DND-41 (cell line): ENCODE measurements at regions not wholly inside any gene's neighbourhood (a gene's known extent, or its start where the extent isn't known, plus 50 kb on each side); places are given as distances from the start of the nearest gene placed in this dataset.

ENCODE experiments used
- EZH2 ChIP-seq: IDR thresholded peaks from 3 replicates; pipeline ENCODE4 v1.6.1; 2012; ENCODE audit warnings: borderline replicate concordance, low read depth, mild to moderate bottlenecking, moderate library complexity, low read length, inconsistent platforms; ENCODE audit not compliant: severe bottlenecking
- TF ChIP-seq, protein P1 (sequence below): IDR thresholded peaks from 2 replicates; pipeline ENCODE4 v1.5.1; 2012; ENCODE audit warnings: borderline replicate concordance, low read length, moderate library complexity, mild to moderate bottlenecking; ENCODE audit not compliant: poor library complexity, severe bottlenecking; ENCODE audit errors: extremely low read depth

GRCh38 chr3:31409389-31409788 lies 123.3 kb upstream of the STT3B start:
- TF ChIP-seq, protein P1, sequence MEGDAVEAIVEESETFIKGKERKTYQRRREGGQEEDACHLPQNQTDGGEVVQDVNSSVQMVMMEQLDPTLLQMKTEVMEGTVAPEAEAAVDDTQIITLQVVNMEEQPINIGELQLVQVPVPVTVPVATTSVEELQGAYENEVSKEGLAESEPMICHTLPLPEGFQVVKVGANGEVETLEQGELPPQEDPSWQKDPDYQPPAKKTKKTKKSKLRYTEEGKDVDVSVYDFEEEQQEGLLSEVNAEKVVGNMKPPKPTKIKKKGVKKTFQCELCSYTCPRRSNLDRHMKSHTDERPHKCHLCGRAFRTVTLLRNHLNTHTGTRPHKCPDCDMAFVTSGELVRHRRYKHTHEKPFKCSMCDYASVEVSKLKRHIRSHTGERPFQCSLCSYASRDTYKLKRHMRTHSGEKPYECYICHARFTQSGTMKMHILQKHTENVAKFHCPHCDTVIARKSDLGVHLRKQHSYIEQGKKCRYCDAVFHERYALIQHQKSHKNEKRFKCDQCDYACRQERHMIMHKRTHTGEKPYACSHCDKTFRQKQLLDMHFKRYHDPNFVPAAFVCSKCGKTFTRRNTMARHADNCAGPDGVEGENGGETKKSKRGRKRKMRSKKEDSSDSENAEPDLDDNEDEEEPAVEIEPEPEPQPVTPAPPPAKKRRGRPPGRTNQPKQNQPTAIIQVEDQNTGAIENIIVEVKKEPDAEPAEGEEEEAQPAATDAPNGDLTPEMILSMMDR = no peak
- TF ChIP-seq EZH2 = no peak
